ENCODE measurements at regions not wholly inside any gene's neighbourhood (a gene's known extent, or its start where the extent isn't known, plus 50 kb on each side); places are given as distances from the start of the nearest gene placed in this dataset.

DNA sequence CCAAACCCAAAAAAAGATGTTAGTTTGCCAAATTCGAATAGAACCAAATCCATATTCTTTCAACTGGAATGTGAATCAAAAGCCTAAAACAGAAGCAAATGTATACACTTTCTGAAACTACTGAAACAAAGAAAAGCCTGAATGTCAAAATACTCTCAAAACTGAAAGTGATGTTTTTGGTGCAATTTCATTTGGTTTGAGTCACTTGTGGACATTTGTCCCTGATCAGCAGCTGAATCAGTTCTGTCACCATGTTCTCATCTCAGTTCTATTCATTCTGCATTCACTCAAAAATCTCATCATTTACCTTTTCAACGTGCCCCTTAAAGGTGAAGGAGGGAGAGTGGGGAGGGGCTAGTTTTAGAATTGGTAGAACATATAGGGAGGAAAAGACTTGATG, 266.8 kb downstream of the ABHD5 start:
- TF ChIP-seq CTCF (IDR thresholded peaks at IDR 0.05; ENCODE audit: poor library complexity, severe bottlenecking), result no peak
- no peak for TF ChIP-seq EZH2 (IDR thresholded peaks at IDR 0.05; ENCODE audit: borderline replicate concordance, insufficient read depth, low read length, poor library complexity, severe bottlenecking)
- no peak for TF ChIP-seq REST (IDR thresholded peaks at IDR 0.05; ENCODE audit: borderline replicate concordance)
- TF ChIP-seq TAF1 (IDR thresholded peaks at IDR 0.05; ENCODE audit: low read depth), result no peak
- TF ChIP-seq SMC3 (conservative IDR thresholded peaks at IDR 0.05; ENCODE audit: poor library complexity), result no peak
- no peak for TF ChIP-seq EP300 (conservative IDR thresholded peaks at IDR 0.05; ENCODE audit: poor library complexity, severe bottlenecking)
- no peak for TF ChIP-seq RAD21 (conservative IDR thresholded peaks at IDR 0.05)
- no peak for TF ChIP-seq POLR2AphosphoS5 (IDR thresholded peaks at IDR 0.05)

All from neural cell (in vitro differentiated cells).